SKM-1 treated with dmso at 0.1 percent for 144 hours (cell line): ENCODE measurements at regions not wholly inside any gene's neighbourhood (a gene's known extent, or its start where the extent isn't known, plus 50 kb on each side); places are given as distances from the start of the nearest gene placed in this dataset.

Experiments
- DNase-seq: peaks from one replicate; lab custom pipeline; 2025; ENCODE audit not compliant: unreplicated experiment; lab: John Stamatoyannopoulos, UW

DNA sequence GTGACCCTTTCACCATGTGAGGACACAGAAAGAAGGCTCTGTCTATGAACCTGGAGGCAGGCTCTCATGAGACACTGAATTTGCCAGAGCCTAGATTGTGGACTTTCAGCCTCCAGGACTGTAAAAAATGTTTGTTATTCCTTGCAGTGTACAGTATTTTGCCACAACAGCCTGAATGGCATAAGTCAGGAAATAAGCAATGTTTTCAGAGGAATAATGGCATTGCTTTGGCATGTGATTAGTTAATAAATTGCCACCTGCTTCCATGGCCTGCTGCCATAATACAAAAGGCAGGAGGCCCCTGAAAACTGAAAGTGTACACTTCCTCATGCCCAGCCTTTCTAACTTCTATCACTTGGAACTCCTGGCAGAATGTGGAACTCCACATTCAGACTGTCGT lies 408.1 kb downstream of the GADD45G start:
- no peak for DNase-seq

DNA sequence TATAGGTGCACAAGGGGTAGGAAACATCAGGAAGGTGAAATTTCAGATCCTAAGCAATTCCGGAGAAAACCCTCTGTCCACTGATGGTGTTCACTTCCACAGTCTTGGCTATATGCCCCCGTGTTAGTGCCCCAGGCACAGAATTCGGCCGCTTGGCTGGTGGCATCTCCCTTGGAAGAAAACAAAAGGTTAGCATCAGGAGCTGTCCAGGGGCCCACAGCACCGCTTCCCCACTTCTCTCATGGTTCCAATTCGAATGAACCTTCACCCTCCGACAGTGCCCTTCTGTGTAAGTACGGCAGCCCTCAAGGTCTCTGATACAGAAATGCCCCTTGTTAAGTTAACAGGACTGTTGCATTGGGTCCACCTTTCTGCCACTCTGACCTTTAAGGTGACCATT lies 409.0 kb downstream of the GADD45G start:
- no peak for DNase-seq

DNA sequence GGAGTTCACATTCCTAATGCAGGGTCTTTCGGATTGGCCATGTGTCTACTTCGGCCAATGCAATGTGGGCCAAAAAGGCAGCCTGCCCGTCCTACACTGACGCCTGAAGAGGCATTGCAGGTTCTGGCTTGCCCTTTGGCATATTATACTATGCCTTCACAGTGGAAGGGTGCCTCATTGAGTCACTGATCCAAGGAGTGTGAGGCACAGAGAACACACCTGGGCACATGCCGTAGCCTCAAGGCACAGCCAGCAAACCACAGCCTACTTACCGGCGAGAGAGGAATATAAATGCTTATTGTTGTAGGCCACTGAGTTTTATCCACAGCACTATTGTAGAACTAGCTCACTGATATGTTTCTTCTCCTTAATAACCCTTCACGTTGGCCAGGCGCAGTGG lies 409.6 kb downstream of the GADD45G start:
- no peak for DNase-seq

DNA sequence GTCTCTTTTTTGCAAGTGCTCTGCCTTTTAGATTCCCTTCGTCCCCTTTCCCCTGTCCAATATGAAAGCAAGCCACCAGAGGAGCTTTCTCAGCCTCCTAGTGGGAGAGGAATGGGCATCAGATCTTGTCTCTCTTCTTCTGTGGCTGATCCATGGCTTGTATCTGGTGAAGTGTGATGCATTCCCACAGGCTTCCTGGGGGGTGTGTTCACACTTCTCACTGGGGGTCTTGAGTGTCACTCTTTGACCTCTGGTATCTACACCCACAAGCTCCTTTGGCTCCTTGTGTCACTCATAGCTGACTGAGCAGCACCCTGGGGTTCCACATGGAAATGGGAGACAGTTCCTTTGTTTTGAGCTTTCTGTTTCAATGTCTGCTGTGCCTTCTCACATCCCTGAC lies 411.5 kb downstream of the GADD45G start:
- DNase-seq, result no peak

DNA sequence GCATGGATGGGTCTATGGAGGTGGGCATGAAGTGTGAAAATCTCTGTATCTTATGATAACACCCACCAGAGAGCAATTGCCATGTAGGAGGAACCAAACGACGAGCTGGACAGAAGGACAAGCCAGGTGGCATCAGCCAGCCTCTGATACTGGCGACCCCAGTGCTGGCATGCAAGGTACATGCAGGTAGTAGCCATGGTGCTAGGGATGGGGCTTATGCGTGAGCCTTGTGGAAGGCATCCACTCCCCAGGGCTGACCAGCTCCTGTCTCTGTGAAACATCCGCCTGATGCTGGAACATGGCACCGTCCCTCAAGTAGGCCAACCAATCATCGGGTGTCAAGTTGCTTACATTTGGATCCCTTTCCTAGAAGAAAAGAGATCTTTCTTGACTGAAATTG lies 412.9 kb downstream of the GADD45G start:
- DNase-seq, result no peak

DNA sequence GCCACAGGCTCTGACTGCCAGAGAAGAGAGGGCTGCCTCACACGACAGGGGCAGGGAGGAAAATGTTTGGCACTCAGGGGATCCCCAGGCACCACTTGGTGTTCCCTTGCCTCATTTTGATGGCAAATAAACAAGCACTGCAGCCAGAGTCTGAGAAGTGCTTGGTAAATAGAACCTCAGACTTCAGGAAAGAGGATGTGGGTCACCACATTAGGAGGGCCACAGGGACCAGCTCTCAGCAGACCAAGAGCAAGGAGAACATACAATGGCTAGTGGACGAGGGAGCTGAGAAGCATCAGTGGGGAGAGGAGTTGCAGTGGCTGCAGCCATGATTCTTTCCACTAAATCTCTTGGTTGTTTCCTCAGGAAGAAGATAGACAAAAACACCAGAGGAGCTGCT lies 413.9 kb downstream of the GADD45G start:
- DNase-seq, result no peak

DNA sequence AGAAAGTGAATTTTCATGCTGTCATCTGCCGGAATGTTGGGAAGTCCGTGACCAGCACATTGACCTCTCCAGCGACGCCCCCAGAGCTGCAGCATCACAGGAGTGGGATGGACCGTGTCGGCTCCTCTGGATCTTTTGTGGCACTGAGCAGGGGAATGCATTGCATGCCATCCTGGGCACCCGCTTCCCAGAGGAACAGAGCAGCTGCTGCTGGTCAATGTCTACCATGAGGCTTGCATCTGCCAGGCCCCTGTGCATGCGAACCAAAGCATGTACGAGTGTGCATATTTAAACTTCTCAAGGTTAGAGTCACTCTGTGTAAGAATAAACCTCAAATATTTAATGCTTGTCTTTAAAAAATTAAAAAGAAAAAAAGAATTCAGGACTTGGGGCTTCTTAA lies 414.8 kb downstream of the GADD45G start:
- no peak for DNase-seq

DNA sequence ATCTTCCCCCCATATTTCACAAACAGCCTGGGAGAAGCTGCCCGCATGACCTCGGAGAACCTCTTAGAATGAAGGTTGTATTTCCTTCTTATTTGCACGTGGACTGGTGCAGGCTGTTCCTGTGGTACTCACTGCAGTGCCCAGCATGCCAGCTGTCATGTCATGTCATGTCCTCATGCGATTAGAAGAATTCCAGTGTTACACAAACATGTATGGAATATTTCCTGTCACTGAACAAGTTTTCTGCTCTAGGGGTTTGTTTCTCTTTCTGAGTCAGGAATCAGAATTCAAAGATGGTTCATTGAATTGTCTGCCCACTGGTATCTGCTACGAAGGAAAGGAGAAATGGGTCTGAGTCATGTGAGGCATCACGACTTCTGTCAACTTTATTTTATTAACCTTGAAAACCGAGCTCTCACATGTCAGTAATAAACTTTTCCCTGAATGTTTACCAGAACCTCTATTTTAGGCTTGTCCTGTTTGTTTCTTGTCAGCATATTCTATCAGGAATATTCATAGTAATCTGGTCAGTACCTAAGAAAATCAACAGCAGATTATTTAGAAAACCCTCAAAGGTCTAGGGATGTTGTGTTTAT lies 415.6 kb downstream of the GADD45G start:
- no peak for DNase-seq

DNA sequence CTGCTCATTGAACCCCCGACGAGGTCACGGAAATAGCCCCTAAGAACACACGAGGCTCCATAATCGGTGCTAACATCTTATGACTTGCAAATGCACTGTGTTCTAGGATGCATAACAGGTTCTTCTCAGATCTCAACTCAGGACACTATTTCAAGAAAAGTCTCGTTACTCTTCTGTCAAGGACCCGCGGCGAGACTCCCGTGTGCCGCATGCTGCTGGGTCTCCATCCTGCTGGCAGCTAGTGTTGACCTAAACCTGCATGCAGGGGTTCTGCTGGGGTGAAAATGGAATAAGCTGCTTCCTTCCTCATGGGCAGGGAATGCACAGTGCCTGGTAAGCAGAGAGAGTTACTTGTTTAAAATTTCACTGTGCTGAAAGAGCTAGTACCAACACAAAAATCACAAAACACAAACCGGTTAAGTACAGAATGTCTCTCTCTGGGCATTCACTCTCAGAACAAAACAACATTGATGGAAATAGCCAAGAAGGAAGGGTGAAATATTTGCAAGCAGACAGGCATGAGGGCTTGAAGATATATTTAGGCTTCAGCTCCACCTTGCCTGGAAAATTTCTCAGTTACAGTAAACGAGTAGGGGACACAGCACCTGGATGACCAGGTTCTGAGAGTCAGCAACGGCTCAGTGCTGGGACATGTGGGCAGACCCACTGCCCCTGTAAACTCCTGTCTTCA lies 416.5 kb downstream of the GADD45G start:
- DNase-seq, result no peak

DNA sequence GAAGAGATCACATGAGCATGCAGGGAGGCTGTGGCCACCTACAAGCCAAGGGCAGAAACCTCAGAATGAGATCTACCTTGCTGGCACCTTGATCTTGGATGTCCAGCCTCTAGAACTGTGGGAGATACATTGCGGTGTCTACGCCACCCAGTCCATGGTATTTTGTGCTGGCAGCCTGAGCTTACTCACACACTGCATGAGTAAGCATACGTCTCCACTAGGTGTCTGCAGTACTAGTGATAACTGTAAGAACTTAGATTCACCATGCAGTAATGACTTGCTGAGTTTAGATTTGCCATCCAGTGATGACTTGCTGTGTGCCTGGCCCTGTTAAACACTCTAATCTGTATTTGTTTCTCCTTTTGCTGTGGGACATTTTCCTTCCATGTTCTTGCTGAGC lies 417.7 kb downstream of the GADD45G start:
- DNase-seq, result no peak

DNA sequence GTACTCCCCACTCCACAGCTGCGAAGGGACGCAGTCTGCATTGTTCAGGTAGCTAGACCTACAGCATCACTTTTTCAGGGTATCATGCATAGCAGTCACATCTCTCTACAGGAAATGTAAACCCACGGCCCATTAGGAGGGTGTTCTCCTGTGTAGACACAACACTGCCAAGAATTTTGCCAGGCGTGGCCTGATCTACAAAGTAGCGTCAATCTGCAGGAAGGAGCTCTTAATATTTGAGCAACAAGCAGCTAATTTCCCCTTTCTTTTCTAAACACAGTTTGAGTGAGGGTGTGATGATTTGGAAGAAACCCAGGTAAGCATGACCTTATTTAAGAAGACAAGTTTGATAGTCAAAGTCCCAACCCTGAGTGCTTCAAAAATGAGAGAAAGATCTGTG lies 419.0 kb downstream of the GADD45G start:
- no peak for DNase-seq

DNA sequence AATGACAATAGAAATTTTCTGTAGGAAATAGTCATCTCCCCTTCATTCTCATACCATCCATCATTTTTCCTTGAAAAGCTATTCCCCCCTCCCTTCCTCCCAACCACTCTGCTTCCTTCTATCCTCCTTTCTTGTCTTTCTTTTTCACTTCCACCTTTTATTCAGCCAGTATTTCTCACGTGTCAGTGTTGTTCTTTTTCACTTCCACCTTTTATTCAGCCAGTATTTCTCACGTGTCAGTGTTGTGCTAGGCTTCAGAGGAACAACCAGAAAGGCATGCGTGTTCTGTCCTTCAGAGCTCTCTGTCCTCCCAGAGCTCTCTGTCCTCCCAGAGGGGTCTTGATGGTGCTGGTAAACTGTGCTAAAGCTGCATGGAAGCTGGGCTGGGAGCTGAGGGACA lies 419.6 kb downstream of the GADD45G start:
- DNase-seq, result no peak

DNA sequence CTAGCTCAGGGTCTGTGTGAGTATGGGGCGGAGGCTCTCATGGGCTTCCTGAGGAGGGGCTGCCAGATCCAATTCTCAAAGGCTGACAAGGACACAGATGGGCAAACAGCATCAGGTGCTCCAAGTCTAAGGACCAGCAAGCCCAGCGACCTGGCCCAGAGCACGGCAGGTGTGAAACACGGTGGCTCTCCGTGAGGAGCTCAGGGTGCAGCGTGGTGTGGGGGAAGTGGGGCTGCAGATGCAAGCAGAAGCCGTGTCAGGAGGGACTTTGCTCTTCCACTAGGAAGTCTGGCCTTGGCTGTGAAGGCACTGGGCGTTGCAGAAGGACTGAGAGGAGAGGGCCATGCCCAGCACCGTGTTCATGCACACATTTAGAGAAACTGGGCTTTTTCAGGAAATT lies 420.0 kb downstream of the GADD45G start:
- no peak for DNase-seq

DNA sequence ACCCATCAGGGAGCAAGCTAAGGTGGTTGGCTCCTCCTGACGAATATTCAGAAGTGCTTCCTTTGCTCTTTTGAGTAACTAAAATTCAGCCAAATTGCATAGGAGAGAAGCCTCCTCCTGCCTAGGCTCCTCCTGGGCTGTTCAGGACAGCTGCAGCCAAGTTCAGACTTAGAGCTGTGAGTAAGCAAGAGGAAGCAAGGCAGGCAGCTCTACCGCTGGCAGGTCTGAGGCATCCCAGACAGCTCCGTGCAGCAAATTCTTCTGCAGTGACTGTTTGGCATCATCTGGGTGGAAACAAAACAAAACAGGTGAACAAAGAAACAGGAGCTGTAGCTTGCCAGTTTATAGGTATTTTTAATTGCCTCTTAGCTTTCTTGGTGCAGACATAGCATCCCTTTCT lies 421.0 kb downstream of the GADD45G start:
- no peak for DNase-seq

DNA sequence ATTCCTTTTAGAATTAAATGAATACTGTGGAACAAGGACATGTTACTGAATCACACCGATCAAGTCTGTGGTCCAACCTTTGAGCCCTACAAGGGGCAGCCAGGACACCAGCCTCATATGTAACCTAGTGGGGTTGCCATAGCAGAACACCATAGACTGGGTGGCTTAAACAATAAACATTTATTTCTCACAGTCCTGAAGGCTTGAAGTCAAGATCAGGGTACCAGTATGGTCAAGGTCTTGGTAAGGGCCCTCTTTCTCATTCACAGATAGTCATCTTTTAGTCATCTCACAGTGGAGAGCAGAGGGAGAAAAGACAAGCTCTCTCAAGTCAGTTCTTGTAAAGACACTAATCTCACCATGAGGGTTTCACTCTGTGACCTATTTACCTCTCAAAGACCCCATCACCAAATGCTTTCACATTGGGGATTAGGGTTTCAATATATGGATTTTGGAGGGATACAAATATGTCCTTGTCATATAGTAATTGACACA lies 422.5 kb downstream of the GADD45G start:
- no peak for DNase-seq

DNA sequence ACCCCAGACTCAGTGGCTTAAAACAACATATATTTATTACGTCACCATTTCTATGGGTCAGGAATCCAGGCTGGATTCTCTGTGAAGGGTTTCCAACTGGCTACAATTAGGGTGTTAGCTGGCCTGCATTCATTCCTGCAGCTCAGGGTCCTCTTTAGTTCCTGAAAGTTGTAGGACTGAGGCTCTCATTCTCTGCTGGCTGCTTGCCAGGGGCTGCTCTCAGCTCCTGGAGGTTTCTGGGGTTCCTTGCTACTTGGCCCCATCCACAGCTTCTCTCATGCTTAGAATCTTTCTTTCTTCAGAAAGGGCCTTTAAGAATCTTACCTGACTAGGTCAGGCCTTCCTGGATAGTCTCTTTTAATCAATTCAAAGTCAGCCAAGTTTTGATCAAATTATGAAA lies 424.6 kb downstream of the GADD45G start:
- no peak for DNase-seq

DNA sequence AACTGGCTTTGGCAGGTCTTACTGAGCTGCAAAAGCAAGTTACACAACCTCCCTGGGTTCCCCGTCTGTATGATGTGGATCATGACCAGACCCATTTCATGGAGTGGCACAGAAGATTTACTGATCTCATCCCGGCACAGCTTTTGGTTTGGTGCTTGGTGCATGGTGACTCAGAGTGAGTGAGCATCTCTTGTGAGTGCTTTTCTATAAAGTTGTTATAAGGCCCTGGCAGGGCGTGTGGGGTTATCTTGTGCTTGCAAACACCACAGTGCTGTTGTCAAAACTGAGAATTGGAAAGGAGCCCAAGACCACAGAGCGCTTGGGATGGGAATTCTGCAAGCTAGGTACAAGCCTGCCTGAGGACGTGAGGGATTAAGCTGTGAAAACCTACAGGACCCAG lies 425.2 kb downstream of the GADD45G start:
- DNase-seq, result no peak

DNA sequence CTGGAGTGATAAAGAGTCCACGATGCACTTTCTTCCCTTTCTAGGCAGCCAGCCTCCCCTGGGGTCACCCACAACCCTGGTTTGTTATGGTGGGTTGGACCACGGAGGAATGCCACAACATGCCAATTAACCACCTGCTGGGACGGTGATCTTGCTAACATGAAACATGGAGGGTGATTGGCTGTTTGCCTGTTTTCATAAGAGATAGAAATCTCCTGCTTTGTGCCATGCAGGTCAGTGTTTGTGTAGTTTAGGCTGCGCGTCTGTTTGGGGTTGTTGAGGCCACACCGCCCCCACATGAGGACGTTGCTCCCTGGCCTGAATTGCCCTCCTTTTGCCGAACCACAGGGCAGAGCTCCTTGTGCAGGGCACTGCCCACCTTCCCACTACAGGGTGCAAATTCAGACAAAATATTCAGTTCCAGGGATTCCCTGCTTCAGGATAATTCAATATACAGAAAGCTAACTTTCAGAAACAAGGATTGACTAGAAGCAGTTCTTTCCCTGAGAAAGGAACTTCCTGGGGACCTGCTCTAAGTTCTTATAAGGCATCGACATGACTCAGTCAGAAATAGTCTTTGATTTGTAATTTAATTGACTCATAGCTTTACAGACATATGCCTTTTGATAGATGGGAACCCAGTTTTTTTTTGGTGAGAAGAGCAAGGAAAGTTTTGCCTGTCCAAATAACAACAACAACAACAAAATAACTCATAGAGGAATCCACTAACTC lies 427.6 kb downstream of the GADD45G start:
- DNase-seq, result no peak

DNA sequence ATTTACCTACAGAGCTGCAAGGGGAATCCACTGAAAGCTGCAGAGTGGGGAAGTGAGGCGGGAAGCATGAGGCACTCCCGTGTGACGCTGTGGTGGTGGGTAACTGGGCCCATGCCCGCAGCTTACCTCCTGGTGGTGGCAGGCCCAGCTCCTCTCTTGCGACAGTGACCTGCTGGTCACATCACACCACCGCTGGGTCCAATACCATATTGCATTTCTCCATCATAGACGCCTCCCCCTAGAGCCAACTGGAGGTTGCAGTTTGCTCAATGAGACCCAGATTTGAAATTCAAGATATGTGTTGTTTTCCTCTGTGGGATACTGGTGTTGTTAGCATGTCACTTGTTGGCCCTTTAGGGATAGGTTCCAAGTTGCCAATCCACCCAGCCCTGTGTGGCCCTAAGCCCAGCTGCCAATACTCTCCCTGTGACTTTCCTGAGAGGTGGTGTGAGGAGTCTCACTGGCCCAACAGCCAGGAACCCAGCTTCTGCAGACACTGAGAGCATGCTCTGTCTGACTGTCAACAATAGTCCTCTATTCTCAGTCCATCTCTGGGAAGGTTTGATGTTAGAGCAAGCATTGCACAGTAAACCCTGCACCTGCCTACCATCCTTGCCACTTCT lies 428.3 kb downstream of the GADD45G start:
- no peak for DNase-seq

DNA sequence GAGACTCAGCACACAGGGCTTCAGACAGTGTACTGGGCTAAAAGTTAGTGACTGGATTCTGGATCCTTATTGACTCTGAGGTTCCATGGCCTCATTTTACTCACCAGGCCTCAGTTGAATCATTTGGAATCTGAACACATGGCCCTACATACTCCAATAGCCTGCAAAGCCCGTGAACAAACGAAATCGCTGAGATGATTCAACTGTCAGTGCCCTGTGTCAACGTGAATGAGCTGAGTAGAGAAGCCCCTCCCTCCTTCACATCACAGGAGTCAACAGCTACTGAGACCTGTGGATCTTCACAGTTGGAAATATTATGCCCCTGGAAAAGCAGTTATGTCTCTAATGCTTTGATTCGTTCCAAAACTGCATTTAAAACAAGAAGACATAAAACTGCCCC lies 429.3 kb downstream of the GADD45G start:
- no peak for DNase-seq

DNA sequence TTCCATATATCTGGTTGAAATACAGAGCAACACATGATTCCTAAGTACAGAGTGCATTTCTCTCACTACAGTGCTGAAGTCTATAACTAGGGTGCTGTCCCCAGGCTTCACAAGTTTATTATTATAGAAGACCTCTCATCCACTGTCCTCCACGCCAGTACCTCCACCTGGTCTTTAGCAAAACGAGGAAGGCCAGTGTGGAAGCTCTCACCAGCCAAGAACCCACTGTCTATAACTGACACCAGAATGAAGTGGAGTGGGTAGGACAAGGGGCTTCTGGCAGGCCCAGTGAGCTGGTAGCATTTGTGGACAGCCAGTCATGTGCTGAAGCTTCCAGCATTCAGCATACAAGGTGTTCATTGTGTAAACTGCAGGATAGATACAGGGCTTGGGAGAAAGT lies 430.7 kb downstream of the GADD45G start:
- DNase-seq, result no peak
